GM18870 (cell line): ENCODE measurements at regions not wholly inside any gene's neighbourhood (a gene's known extent, or its start where the extent isn't known, plus 50 kb on each side); places are given as distances from the start of the nearest gene placed in this dataset.
"Not testable (repeated sequence)": the region's sequence is repeated elsewhere in the genome, so short reads cannot be mapped to it uniquely, and the experiment has no call there.

ENCODE experiments used
- ATAC-seq: cut with Tn5 transposase; IDR thresholded peaks from one replicate; pipeline ENCODE4 v1.9.1; 2021; ENCODE audit warnings: moderate library complexity; ENCODE audit not compliant: unreplicated experiment

GRCh38 chr2:57232341-57232740 is 814.3 kb upstream of the VRK2 start:
- not testable (repeated sequence) for ATAC-seq

DNA sequence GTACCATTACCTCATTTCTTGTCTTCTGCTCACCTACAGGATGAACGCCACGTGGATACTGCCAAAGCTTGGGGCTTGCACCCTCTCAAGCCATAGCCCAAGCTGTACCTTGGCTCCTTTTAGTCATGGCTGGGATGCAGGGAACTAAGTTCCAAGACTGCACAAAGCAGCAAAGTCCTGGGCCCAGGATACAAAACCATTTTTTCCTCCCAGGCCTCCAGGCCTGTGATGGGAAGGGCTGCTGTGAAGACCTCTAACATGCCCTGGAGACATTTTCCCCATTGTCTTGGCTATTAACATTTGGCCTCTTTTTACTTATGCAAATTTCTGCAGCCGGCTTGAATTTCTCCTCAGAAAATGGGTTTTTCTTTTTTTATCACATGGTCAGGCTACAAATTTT is 795.1 kb upstream of the VRK2 start:
- not testable (repeated sequence) for ATAC-seq

- ATAC-seq: not testable (repeated sequence)
Observed at GRCh38 chr2:57276408-57276807, 770.2 kb upstream of the VRK2 start.

DNA sequence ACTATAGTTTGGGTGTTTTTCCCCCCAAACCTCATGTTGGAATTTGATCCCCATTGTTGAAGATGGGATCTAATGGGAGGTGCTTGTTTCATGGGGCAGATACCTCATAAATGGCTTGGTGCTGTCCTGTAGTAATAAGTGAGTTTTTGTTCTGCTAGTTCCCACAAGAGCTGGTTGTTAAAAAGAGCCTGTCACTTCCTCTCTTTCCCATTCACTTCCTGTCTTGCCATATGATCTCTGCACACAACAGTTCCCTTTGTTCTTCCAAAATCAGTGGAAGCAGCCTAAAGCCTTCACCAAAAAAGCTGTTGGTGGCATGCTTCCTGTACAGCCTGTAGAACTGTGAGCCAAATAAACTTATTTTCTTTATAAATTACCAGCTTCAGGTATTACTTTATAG is 768.2 kb upstream of the VRK2 start:
- no peak for ATAC-seq

DNA sequence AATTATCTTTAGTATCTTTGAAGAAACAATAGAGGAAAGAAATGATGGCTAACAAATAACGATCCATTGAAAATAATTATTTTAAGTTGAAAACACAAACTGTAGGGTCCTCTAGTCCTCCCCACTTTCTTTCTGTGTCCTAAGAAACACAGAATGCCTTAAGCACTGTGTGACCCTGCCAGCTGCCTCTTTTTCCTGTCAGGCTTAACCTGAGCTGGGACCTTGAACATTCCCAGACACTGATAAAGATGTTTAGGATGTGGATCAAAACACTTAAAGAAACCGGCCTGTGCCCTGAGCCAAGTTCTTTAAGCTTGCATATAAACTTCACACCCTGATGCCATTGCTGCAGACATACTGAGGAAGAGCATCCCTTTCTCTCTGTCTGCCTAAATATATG is 755.4 kb upstream of the VRK2 start:
- ATAC-seq: no peak

GRCh38 chr2:57296795-57297517 is 749.6 kb upstream of the VRK2 start:
- no peak for ATAC-seq

- ATAC-seq: no peak
Observed at GRCh38 chr2:57313678-57314077, 732.9 kb upstream of the VRK2 start.

- ATAC-seq: no peak
Observed at GRCh38 chr2:57314682-57315081, 731.9 kb upstream of the VRK2 start.

DNA sequence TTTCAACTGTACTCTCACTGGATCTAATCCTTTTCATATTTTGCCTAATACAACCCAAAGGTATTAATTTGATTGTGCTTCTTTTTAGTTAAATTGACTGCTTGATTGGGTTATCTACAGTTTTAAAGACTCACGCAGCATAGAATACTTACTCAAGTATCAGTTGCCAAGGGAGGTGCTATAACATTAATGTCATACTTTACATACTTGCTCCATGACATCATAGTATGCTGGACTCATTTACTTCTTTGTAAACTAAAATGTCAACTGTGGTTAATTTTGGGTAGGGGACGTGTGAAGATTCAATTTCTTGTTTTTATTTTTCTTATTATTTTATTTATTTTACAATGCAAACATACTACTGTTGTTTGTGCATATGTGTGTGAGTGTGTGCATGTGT is 716.2 kb upstream of the VRK2 start:
- ATAC-seq: no peak

DNA sequence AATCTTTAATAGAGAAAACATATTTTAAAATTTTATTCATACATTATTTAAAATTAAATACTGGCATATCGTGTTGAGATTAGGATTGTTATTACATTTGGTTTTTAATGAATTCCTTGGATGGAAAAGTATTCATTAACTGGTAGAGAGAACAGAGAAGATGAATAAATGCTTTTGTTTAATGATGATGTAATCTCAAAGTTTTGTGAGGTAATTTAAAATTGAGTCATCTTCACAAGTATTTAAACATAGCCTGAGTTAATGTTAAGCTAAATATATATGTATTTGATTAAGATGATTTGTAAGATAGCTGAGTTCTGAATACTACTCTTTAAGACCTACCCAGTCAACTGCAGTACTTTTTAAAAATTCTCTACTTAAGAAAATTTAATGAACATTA is 713.4 kb upstream of the VRK2 start:
- no peak for ATAC-seq

- ATAC-seq: no peak
Observed at GRCh38 chr2:57343391-57344006, 703.1 kb upstream of the VRK2 start.

GRCh38 chr2:57368190-57368589 is 678.4 kb upstream of the VRK2 start:
- no peak for ATAC-seq

DNA sequence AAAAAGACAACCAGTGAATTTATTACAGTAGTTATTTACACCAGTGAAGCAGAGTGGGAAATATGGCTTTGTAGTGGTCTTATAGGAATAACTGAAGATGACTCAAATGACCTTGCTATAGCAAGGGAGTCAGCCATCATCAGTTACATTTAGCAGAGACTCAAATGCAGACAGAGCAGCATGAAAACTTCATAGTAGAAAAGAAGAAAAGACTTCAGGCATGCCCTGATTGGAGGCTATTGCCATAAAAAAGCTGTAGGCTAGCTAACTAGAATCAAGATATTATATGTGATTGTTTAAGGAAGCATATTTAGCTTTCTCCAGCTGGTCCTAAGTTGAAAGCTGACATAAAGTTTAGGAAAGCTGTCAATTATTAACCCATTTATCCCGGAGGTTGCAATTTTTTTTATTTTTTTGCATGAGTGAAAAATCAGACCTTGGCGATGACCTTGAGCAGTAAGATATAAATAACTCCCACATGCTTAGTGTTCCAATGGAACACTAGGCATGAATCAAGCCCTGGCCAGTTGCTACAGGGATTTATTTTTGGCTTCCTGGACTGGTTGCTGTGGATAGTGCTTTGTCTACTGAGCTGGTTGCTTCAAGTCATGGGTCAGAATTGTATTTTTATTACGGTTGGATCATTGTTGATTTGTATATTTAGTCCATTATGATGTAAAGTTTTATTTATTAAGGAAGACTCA is 675.6 kb upstream of the VRK2 start:
- ATAC-seq: no peak

DNA sequence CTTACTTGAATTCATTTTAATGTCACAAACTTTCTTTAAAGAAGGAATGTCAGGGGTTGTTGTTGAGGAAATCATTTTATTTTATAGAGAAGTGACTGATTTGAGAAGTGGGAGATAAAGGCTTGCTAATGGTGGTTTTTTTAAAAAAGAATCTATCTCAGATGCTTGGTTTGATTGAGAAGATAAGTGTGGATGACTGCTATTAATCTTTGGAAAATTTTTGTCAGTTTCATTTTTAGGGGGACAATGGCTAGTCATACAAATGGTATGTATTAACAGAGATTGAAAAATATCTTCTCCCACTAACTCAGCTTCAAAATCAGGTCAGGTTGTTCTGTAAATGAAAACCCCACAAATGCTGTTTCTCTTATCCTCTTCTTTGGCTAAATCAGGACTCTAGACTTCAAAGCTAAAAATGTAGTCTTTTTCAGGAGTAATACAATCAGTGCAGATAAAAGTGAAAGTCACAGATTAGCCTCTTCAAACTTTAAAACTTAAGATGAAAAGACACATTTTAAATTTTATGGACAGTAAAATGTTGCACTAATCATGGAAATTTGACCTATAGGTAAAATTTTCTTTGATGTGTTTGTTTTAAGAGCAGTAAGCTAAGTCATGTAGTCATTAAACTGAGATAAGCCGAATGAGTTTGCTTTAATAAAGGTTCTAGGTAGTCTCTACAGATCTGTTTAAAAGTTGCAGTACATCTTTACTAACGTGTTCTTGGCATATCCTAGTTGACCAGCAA is 674.2 kb upstream of the VRK2 start:
- ATAC-seq: no peak

- no peak for ATAC-seq
Observed at GRCh38 chr2:57373530-57373929, 673.1 kb upstream of the VRK2 start.

DNA sequence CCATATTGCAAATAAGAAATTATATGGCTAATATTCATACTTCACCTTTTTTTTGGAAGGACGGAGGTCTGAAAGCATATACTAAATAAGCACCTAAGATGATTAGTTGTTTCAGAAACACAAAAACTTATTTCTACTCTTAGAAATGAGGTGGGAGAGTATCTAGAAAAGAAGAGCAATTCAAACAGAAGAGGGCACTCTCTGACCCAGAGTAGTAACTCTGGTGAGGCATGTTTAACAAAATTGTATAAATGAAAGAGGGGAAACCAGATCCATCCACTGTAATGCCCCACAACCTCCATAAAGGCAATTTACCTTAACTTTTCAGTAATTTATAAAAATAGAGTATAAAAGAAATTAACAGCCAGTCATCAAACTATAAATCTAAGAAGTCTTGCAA is 669.6 kb upstream of the VRK2 start:
- no peak for ATAC-seq

- ATAC-seq: no peak
Observed at GRCh38 chr2:57386305-57386704, 660.3 kb upstream of the VRK2 start.

DNA sequence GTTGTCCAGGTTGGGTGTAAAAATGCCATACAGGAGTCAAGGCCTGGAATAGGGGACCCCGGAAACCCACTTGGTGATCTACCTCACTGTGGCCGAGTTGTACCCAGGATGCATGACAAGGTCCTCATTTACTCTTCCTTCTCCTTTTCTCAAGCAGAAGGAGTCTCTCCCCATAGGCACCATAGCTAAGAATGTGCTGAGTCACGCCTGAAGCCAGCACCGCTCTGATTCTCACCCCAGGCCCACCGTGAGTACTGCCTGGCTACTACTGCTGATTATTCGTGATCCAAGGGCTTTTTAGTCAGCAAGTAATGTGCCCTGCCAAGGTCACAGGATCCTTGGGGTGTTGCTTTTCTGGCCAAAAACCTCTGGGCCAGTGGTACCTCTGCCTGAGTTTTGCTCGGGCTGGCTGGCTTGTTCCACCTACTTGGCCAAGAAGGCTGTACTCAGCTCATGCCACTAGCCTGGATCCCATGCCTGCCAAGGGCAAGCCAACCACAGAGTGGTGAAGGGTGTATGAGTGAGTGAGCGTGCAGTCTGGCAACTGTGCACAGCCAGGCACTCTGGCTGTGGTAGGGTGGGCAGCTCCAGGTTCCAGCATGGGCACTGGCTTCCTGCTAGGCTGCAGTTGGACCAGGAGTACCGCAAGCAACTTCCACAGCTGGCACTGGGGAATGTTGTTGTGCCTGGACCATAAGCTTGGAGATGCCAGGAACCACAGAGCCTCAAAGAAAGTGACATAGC is 650.1 kb upstream of the VRK2 start:
- no peak for ATAC-seq

DNA sequence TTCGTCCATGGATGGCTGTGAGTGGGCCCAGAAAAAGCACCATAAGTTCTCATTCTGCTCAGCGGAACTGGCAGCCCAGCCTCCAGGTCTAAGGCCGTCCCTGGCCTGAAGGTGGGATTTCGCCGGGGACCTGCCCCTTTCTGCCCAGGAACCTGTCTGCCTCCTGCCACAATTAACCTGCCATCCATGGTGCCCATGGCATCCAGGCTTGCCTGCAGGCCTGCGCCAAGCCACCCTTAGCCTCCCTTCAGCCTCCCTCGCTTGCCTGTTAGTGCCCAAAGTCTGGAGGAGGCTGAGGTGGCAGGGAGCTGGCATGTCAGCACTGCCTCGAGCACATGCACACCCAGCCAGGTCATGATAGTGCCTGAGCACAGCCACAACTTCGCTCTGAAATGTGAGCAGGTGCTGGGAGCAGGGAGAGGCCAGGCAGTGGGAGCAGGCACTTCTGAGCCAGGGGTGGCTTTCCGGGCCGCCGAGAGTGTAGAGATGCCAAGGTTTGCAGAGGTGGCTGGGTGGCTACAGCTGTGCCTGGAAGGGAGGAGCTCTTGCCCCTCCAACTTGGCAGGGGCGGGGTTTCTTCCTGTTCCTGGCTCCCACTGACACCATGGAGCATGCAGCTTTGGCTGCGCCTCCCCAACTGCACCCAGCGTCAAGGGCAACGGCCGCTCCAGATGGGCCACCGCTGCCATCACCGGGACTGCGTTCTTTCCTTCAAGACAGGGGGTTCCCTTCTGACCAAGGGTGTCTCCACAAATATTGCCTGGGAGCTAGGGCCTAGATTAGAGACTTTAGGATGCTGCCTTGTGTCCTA is 648.9 kb upstream of the VRK2 start:
- no peak for ATAC-seq

DNA sequence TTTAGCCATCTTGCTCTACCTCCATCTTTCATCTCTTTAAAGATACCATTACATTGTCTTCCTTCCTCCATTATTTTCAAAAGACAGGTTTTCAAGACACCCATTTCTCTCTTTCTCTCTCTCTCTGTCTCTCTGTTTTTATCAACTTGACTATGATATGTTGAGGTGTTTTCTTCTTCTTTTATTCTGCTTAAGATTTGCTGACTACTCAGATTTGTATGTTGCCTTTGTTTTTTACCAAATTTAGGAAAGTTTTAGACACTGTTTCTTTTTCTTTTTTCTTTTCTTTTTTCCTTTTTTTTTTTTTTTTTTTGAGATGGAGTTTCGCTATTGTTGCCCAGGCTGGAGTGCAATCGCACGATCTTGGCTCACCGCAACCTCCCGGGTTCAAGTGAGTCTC is 647.5 kb upstream of the VRK2 start:
- no peak for ATAC-seq
